Adrenal gland (tissue), 9 donors: ENCODE measurements at regions not wholly inside any gene's neighbourhood (a gene's known extent, or its start where the extent isn't known, plus 50 kb on each side); places are given as distances from the start of the nearest gene placed in this dataset.
"Not testable (repeated sequence)": the region's sequence is repeated elsewhere in the genome, so short reads cannot be mapped to it uniquely, and the experiment has no call there.

Experiments
- DNase-seq, 7 donors: peaks; one replicate each; pipeline ENCODE4 v3.0.0-alpha.2; 2019 to 2020
- H3K27ac ChIP-seq, 5 donors: fragments of 200-600 bp; sonication (generic) in 4 of 5; 1 replicate in 3 of 5; 2 replicates in 2 of 5; pipeline versions ENCODE4 v1.5.1 to v1.8.0; 2016 to 2020; ENCODE audit warnings: mild to moderate bottlenecking in 1 of 5
- H3K27me3 ChIP-seq: fragments of 200-600 bp; 2 replicates; pipeline ENCODE4 v1.8.0; 2021
- H3K36me3 ChIP-seq, 2 donors: fragments of 200-600 bp; replicated peaks in 1 of 2; 1 replicate in 1 of 2; 2 replicates in 1 of 2; pipeline versions ENCODE4 v1.5.1 to v1.8.0; 2018 to 2022
- H3K4me1 ChIP-seq, 2 donors: fragments of 200-600 bp; replicated peaks in 1 of 2; 1 replicate in 1 of 2; 2 replicates in 1 of 2; pipeline versions ENCODE4 v1.5.1 to v1.8.0; 2018 to 2021
- H3K4me3 ChIP-seq, 4 donors: fragments of 200-600 bp; sonication (generic) in 3 of 4; one replicate each; pipeline ENCODE4 v1.5.1; 2016 to 2018
- H3K9me3 ChIP-seq, 3 donors: fragments of 200-600 bp; sonication (generic) in 1 of 3; replicated peaks in 1 of 3; 1 replicate in 2 of 3; 2 replicates in 1 of 3; pipeline versions ENCODE4 v1.5.1 to v1.8.0; 2016 to 2021
- CTCF ChIP-seq, 6 experiments: fragments of 450-650 bp in 4 of 6; fragments of 200-600 bp in 2 of 6; sonication (generic) in 1 of 6; IDR thresholded peaks; 1 replicate in 5 of 6; 2 replicates in 1 of 6; pipeline versions ENCODE4 v1.5.1 to v1.8.0; 2016 to 2021; ENCODE audit warnings: antibody characterized with exemption in 6 of 6, mild to moderate bottlenecking in 2 of 6, moderate library complexity in 1 of 6
- POLR2A ChIP-seq, 2 donors: fragments of 450-650 bp; IDR thresholded peaks; one replicate each; pipeline ENCODE4 v1.6.1; 2017; ENCODE audit warnings: antibody characterized with exemption in 2 of 2, mild to moderate bottlenecking in 2 of 2, moderate library complexity in 1 of 2
- WGBS, 4 donors: extraction: QIAGEN DNeasy Blood & Tissue Kit in 2 of 4; methylation state at CpG; one replicate each; pipeline versions ENCODE4 v1.1.5 to v1.1.7; 2013 to 2017; 5-methylcytosine and 5-hydroxymethylcytosine counted together
- intact Hi-C, 2 donors: fragments of 100-400 bp; cut with DNase I; formaldehyde crosslinking; loops; one replicate each; pipeline versions ENCODE4 v1.14.1 to v1.15.0; 2022 to 2023
- donor health status: healthy with polysubstance abuse.
- donor health status: Bipolar disorder and iron deficiency.
- donor health status: DM: yes; HTN: yes; CAD: no.
- donor health status: DM: no; HTN: no; CAD: no.
- donor health status: DM: no; HTN: no; CAD: no.

GRCh38 chr4:146053891-146054290, 115.3 kb upstream of the ZNF827 start:
- no peak overlapping the region for H3K4me3 ChIP-seq
- no peaks in the 10 kb centered on the region for H3K9me3 ChIP-seq
- no peaks in the 10 kb centered on the region for H3K36me3 ChIP-seq
- no peak for TF ChIP-seq CTCF (IDR thresholded peaks at IDR 0.05)
- no peak for TF ChIP-seq POLR2A (IDR thresholded peaks at IDR 0.05)
- no peaks in the 10 kb centered on the region for H3K27me3 ChIP-seq
- no peak overlapping the region for H3K27ac ChIP-seq
- WGBS, 4 donors: 80 to 93% (median 85%) methylated on average over 1 of the region's 1 CpG
- intact Hi-C loops: no loop called here
- no peak for DNase-seq
- no peaks in the 10 kb centered on the region for H3K4me1 ChIP-seq

GRCh38 chr4:146051728-146052391, 113.2 kb upstream of the ZNF827 start:
- no peak for TF ChIP-seq CTCF (IDR thresholded peaks at IDR 0.05)
- TF ChIP-seq POLR2A (IDR thresholded peaks at IDR 0.05): no peak
- 64 to 68% (median 67%) methylated on average over 3 of the region's 3 CpGs for WGBS, 4 donors
- intact Hi-C loops: no loop called here
- DNase-seq: no peak
- H3K36me3 ChIP-seq: no peaks in the 10 kb centered on the region
- no peak overlapping the region for H3K27ac ChIP-seq
- H3K4me1 ChIP-seq: no peaks in the 10 kb centered on the region
- no peaks in the 10 kb centered on the region for H3K9me3 ChIP-seq
- no peaks in the 10 kb centered on the region for H3K27me3 ChIP-seq
- H3K4me3 ChIP-seq: no peak overlapping the region

- no peaks in the 10 kb centered on the region for H3K4me1 ChIP-seq
- no peak overlapping the region for H3K27ac ChIP-seq
- no peaks in the 10 kb centered on the region for H3K27me3 ChIP-seq
- no peak for TF ChIP-seq CTCF (IDR thresholded peaks at IDR 0.05)
- TF ChIP-seq POLR2A (IDR thresholded peaks at IDR 0.05): no peak
- no peak overlapping the region for H3K4me3 ChIP-seq
- H3K36me3 ChIP-seq: no peaks in the 10 kb centered on the region
- no peaks in the 10 kb centered on the region for H3K9me3 ChIP-seq
- no peak for DNase-seq
- intact Hi-C loops: no loop called here
These were observed 112.6 kb upstream of the ZNF827 start for GRCh38 chr4:146051223-146051622.

GRCh38 chr4:146049802-146050201, 111.2 kb upstream of the ZNF827 start:
- H3K36me3 ChIP-seq: no peaks in the 10 kb centered on the region
- H3K27me3 ChIP-seq: no peaks in the 10 kb centered on the region
- H3K4me3 ChIP-seq: no peak overlapping the region
- intact Hi-C loops: no loop called here
- no peaks in the 10 kb centered on the region for H3K9me3 ChIP-seq
- TF ChIP-seq POLR2A (IDR thresholded peaks at IDR 0.05) (no peak), CTCF (IDR thresholded peaks at IDR 0.05) (no peak)
- 72 to 81% (median 77%) methylated on average over 4 of the region's 4 CpGs for WGBS, 4 donors
- H3K4me1 ChIP-seq: no peaks in the 10 kb centered on the region
- DNase-seq: no peak
- no peak overlapping the region for H3K27ac ChIP-seq

- H3K36me3 ChIP-seq, intact Hi-C loops, H3K4me1 ChIP-seq, H3K4me3 ChIP-seq, H3K27ac ChIP-seq, H3K27me3 ChIP-seq, H3K9me3 ChIP-seq, DNase-seq: not testable (repeated sequence)
- 76 to 96% (median 78%) methylated on average over 4 to 8 of the region's 8 CpGs for WGBS, 4 donors
These were observed 109.1 kb upstream of the ZNF827 start for GRCh38 chr4:146047768-146048167.
